IPS-18a (cell line): ENCODE measurements at regions not wholly inside any gene's neighbourhood (a gene's known extent, or its start where the extent isn't known, plus 50 kb on each side); places are given as distances from the start of the nearest gene placed in this dataset.

Experiments used
- H3K27ac ChIP-seq: one replicate; pipeline ENCODE4 v1.5.1; 2013; ENCODE audit warnings: low read length
- H3K27me3 ChIP-seq: one replicate; pipeline ENCODE4 v1.6.1; 2013; ENCODE audit warnings: mild to moderate bottlenecking, low read length; ENCODE audit not compliant: control insufficient read depth, insufficient read depth
- H3K36me3 ChIP-seq: one replicate; pipeline ENCODE4 v1.6.1; 2013; ENCODE audit warnings: low read depth, low read length; ENCODE audit not compliant: control insufficient read depth
- H3K4me1 ChIP-seq: one replicate; pipeline ENCODE4 v1.6.1; 2013; ENCODE audit warnings: low read depth, low read length; ENCODE audit not compliant: control insufficient read depth
- H3K4me3 ChIP-seq: one replicate; pipeline ENCODE4 v1.5.1; 2013; ENCODE audit warnings: low read length
- H3K9ac ChIP-seq: one replicate; pipeline ENCODE4 v1.6.1; 2013; ENCODE audit warnings: mild to moderate bottlenecking, low read length, moderate library complexity
- H3K9me3 ChIP-seq: one replicate; pipeline ENCODE4 v1.6.1; 2013; ENCODE audit warnings: low read depth, low read length; ENCODE audit not compliant: control insufficient read depth

DNA sequence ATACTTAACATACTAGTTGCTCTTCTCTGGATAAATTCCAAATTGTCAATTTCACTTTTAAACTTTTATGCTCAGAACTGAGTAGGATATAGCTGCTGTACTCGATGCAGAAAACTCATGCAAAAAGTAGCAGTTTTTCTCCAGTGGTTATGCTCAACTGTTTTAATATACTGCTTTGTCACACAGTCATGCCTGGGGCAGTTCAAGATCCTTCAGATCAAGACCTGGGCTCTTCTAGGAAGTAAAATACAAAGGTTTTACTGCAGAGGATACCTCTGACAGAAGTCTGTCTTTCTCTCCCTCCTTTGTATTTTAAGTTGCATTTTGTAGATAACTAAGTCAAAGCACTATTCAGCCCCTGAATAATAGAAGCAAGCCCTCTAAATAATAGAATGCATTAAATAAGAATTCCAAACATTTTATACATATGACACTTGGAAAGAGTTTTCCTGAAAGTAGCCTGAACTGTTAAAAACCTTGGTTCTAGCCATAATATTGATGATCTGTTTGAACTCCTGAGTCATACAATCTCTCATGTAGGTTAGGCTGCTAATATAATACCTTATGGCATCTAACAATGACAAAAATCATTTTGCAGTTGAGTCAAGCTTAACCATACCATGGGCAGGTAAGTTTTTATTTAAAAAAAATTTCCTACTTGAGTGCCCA lies 183.3 kb upstream of the TRIB2 start:
- H3K27me3 ChIP-seq: no peaks in the 10 kb centered on the region
- H3K4me1 ChIP-seq: peaks cover 5% of the 10 kb centered on the region
- no peaks in the 10 kb centered on the region for H3K36me3 ChIP-seq
- no peak overlapping the region for H3K9ac ChIP-seq
- H3K9me3 ChIP-seq: no peaks in the 10 kb centered on the region
- no peak overlapping the region for H3K27ac ChIP-seq
- H3K4me3 ChIP-seq: no peak overlapping the region

DNA sequence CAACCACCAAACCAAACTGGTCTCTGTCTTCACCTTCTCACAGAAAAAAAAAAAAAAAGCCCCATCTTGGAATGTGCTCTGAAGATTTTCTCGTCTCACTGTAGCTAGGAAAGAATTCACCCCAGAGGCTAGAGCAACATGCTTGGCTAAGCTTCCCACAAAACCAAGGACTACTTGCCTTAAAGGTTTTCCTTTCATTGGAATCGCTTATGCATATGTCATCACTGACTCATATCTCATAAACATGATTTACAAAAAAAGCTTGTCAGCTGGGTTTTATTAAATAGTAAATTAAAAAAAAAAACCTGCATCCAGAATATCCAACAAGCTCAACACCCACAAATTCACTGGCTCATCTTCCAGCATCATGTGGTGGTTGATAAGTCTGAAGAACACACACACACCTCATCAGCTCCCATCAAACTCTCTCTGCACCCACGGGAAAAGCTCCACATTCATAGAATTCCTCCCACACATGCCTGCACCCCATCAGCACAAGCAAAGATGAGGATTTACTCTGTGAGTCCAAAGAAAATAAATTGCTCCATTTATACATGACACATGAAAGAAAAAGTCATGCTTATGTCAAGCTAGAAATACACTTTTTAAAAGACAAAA lies 182.0 kb upstream of the TRIB2 start:
- Histone ChIP-seq H3K9me3 (no peaks in the 10 kb centered on the region), H3K4me3 (no peak overlapping the region), H3K36me3 (no peaks in the 10 kb centered on the region), H3K9ac (no peak overlapping the region), H3K4me1 (peaks cover 5% of the 10 kb centered on the region), H3K27ac (no peak overlapping the region), H3K27me3 (no peaks in the 10 kb centered on the region)

DNA sequence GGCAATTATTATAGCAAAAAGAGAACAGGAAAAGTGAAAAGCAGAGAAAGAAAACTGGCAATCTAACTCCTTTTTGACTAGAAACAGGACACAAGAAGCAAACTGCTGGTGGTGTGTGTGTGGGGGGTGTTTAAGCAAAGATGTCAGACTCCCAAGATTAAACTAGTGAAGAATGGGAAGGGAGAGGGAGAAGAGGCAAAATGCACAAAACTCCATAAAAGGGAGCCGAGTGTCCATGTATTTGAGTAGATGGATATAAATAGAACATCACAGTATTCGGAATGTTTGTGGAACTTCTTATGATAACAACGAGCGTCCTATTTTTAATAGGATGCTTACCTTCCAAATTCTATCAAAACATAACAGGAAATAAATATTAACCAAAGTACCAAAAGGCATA lies 179.8 kb upstream of the TRIB2 start:
- H3K4me1 ChIP-seq: peaks cover 5% of the 10 kb centered on the region
- no peak overlapping the region for H3K27ac ChIP-seq
- H3K9me3 ChIP-seq: no peaks in the 10 kb centered on the region
- no peak overlapping the region for H3K4me3 ChIP-seq
- H3K9ac ChIP-seq: no peak overlapping the region
- no peaks in the 10 kb centered on the region for H3K36me3 ChIP-seq
- H3K27me3 ChIP-seq: no peaks in the 10 kb centered on the region

DNA sequence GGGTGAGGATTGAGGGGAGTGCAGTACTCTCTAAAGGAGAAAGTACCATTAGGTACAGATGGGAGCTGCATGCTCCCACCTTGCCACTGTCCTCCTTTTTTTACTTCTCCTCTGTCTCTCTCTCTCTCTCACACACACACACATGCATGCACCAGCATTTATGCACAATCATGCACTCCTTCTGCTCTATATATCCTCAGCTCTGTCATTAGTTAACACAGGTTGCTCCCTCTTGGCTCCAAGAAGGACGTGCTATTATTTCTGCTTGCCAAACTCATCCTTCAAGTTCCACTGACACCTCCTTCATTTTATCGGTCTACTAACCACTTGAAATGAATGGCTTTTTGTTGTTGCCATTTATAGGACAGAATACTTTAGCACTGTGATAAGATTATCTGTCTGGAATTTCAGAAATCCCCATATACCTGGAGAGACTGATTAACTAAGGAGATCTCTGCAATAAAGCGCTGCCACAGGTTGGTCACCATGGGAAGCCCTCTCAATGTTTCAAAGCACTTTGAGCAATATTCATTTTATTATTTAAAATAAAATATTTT lies 178.5 kb upstream of the TRIB2 start:
- H3K27ac ChIP-seq: no peak overlapping the region
- H3K9ac ChIP-seq: no peak overlapping the region
- H3K36me3 ChIP-seq: no peaks in the 10 kb centered on the region
- peaks cover 5% of the 10 kb centered on the region for H3K4me1 ChIP-seq
- H3K27me3 ChIP-seq: no peaks in the 10 kb centered on the region
- H3K9me3 ChIP-seq: no peaks in the 10 kb centered on the region
- H3K4me3 ChIP-seq: no peak overlapping the region

DNA sequence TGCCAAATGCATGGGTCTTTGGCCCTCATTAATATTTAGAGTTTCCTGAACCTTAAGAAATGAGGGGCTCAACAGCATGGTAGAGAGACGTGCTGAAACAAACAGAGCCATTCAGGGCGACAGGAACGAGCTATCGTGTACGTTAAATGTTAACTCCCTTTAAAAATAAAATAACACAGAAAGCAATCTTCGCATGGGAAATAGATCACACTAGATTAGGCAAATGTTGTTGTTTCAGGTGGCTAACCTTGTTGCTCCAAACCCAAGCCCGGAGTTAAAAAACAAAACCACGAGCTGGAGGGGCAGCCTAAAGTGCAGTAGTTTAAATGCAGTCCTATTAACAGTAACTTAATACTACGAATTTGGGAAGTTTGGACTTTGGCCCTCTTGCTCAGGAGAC lies 177.4 kb upstream of the TRIB2 start:
- no peaks in the 10 kb centered on the region for H3K9me3 ChIP-seq
- H3K4me1 ChIP-seq: peaks cover 3% of the 10 kb centered on the region
- no peak overlapping the region for H3K4me3 ChIP-seq
- H3K36me3 ChIP-seq: no peaks in the 10 kb centered on the region
- H3K27me3 ChIP-seq: no peaks in the 10 kb centered on the region
- no peak overlapping the region for H3K27ac ChIP-seq
- no peak overlapping the region for H3K9ac ChIP-seq

DNA sequence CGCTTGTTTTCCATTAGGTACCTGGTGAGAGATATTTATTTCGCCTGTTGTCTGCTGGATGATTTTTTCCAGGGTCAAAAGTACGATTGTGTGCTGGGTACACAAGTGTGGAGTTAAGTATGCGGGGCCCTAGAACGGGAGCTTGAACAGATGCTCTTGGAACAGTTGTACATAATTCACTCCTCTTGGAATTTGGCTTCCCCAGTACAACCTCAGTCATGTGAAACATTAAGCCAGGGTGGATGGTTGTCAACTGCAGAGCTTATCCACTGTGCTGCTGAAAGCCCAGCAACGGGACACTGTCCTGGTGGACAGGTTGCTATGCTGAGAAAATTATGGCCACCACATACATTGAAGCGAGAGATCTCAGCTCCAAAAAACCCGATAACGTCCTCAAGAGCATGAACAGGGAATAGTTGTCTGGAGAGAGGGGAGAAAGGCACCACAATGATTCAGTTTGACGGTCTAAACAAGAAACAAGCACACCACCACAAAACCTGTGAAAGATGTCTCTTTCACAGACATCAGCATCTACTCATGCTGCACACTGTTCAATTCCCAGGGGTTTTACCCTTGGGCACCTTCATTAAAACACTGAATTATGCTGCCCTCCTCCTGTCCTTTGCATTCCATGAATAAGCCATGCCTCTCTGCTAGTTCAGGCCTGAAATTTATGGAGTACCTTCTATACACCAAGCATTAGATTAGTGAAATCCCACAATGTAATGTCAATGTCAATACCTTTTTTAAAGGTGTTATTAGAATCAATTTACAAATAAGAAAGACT lies 176.8 kb upstream of the TRIB2 start:
- no peaks in the 10 kb centered on the region for H3K4me1 ChIP-seq
- no peaks in the 10 kb centered on the region for H3K36me3 ChIP-seq
- H3K4me3 ChIP-seq: no peak overlapping the region
- no peak overlapping the region for H3K27ac ChIP-seq
- no peak overlapping the region for H3K9ac ChIP-seq
- no peaks in the 10 kb centered on the region for H3K27me3 ChIP-seq
- no peaks in the 10 kb centered on the region for H3K9me3 ChIP-seq

DNA sequence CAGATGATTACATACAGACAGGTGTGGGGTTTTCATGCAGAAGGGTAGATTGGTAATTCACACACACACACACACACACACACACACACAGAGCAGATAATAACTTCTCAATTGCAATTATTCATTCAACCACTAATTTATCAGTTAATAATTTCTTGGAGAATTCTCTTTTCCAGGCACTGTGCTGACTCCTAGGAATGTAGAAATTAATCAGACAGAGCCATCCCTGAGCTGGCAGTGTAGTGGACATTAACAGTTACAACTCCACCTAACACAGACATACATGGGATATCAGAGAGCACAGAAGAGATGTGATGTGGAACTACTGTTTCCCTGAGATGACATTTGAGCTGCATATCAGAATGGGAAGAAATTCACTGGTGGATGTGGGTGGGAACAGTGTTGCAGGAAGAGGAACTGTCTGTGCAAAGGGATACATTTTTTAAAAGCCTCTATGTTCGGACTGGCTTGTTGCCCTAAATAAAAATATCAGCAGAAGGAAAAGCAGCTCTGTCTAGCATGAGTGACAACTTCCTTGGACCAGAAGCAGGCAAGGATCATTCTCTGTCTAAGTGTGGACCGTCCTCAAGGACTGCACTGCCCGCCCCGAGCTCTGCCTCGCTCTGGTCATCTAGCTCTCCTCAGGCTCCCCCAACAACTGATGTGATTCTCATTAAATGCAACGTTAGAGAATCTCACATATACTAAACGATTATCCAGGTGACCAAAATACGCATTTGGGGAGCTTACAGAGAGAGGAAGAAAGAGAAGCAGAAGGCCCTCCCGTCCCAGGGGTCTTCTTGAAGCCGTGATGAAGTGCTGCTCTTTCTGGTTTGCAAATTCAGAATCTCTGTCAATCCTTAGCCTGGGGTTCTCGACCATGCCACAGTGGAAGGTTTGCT lies 173.4 kb upstream of the TRIB2 start:
- no peak overlapping the region for H3K27ac ChIP-seq
- H3K4me3 ChIP-seq: no peak overlapping the region
- H3K27me3 ChIP-seq: no peaks in the 10 kb centered on the region

DNA sequence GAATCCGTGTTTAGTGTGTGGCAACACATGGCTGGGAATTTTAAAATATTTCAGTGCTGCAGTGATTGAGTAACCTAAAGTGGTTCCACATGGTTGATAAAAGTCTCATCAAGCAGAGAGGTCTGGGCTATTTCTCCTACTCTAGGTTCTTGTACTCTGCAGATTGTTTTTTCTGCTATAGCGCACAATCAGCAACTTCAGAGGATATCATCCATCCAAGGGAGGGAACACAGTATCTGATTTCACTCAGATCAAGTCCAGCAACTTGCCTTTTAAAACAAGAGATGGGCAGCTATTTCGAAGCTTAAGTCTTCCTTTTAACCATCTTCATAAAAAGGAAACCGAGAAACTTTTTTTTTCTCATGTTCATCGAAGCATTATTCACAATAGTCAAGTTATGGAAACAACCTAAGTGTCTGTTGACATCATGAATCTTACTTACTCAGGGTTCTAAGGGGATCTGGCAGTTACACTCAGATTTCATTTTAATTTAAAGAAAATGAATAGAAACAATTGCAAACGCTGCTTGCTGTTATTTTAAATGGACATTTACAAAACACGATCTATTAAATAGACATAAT lies 172.7 kb upstream of the TRIB2 start:
- no peak overlapping the region for H3K27ac ChIP-seq
- no peaks in the 10 kb centered on the region for H3K36me3 ChIP-seq
- no peak overlapping the region for H3K9ac ChIP-seq
- H3K4me3 ChIP-seq: no peak overlapping the region
- H3K27me3 ChIP-seq: no peaks in the 10 kb centered on the region
- H3K4me1 ChIP-seq: peaks cover 3% of the 10 kb centered on the region
- no peaks in the 10 kb centered on the region for H3K9me3 ChIP-seq

More for the DNA sequence above, 173.4 kb upstream of the TRIB2 start:
- Histone ChIP-seq H3K9ac (no peak overlapping the region), H3K36me3 (no peaks in the 10 kb centered on the region), H3K4me1 (peaks cover 3% of the 10 kb centered on the region), H3K9me3 (no peaks in the 10 kb centered on the region)

DNA sequence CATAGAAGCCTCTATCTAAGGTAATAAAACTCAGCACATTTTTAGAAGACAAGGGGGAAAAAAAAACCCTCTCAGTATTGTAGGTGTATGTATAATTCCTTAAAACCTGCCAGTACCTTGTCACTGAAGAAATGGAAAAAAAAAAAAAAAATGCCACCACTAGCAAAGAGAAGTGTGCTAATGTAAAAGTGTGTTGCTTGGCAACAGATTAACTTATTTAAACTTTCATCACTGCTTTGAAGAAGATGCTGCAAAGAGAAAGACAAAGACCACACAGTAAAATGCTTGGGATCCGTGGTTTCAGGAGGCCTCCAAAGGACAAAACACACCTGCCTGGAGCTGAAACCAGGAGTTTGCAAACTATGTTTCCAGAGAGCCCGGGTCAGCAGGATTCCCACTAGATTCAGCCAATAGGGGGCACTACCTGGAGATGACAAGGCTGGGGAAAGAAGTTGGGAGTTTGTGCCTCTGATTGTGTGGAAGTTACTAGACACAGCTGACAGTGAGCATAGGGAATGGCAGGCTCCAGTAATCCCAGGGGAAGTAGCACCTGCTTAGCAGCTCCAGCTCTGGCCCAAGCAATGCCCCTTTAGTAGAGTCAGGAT lies 169.1 kb upstream of the TRIB2 start:
- Histone ChIP-seq H3K36me3 (no peaks in the 10 kb centered on the region), H3K4me3 (no peak overlapping the region), H3K27me3 (no peaks in the 10 kb centered on the region), H3K9ac (no peak overlapping the region), H3K27ac (no peak overlapping the region), H3K4me1 (peaks cover 3% of the 10 kb centered on the region), H3K9me3 (no peaks in the 10 kb centered on the region)

DNA sequence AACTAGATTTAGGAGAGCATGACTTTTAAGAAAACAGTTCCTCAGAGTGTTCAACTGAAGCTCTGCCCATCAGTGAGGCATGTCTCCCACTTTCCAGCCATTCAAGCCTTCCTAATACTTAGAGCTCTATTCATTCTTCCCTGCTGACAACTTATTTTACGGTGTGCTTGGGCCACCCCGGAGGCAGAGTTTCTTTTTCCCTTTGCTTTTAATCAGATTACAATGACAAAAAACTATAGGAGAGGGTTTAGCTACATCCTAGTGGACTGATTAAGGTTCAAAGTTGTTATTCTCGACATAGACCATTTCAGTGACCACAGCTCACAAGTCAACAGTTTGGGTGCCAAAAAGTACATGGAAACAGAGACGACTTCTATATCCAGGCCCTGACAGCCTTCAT lies 167.8 kb upstream of the TRIB2 start:
- Histone ChIP-seq H3K9me3 (no peaks in the 10 kb centered on the region), H3K36me3 (no peaks in the 10 kb centered on the region), H3K27ac (no peak overlapping the region), H3K4me1 (peaks cover 3% of the 10 kb centered on the region), H3K4me3 (no peak overlapping the region), H3K27me3 (no peaks in the 10 kb centered on the region), H3K9ac (no peak overlapping the region)
